GM21390 (cell line): ENCODE measurements at regions not wholly inside any gene's neighbourhood (a gene's known extent, or its start where the extent isn't known, plus 50 kb on each side); places are given as distances from the start of the nearest gene placed in this dataset.
A peak's percentile ranks its signal among the peaks of the same experiment; 100 is the strongest.
"Not testable (repeated sequence)": the region's sequence is repeated elsewhere in the genome, so short reads cannot be mapped to it uniquely, and the experiment has no call there.

Experiments used
- ATAC-seq: cut with Tn5 transposase; IDR thresholded peaks from one replicate; pipeline ENCODE4 v1.9.1; 2021; ENCODE audit not compliant: unreplicated experiment

- no peak for ATAC-seq
These were observed 505.9 kb upstream of the CCNG1 start for GRCh38 chr5:162931501-162931900.

GRCh38 chr5:162939991-162940390, 497.4 kb upstream of the CCNG1 start:
- ATAC-seq: no peak

GRCh38 chr5:162948677-162949076, 488.7 kb upstream of the CCNG1 start:
- no peak for ATAC-seq

GRCh38 chr5:162956570-162956969, 480.8 kb upstream of the CCNG1 start:
- no peak for ATAC-seq

GRCh38 chr5:162964144-162964543, 473.3 kb upstream of the CCNG1 start:
- ATAC-seq: not testable (repeated sequence)

- no peak for ATAC-seq
These were observed 447.3 kb upstream of the CCNG1 start for GRCh38 chr5:162990063-162990462.

- peak; percentile 78 for ATAC-seq
These were observed 446.4 kb upstream of the CCNG1 start for GRCh38 chr5:162990856-162991497.

GRCh38 chr5:162995568-162995967, 441.8 kb upstream of the CCNG1 start:
- no peak for ATAC-seq

- no peak for ATAC-seq
These were observed 441.3 kb upstream of the CCNG1 start for GRCh38 chr5:162996053-162996452.

GRCh38 chr5:163005949-163006348, 431.4 kb upstream of the CCNG1 start:
- ATAC-seq: no peak

GRCh38 chr5:163022582-163023128, 414.7 kb upstream of the CCNG1 start:
- ATAC-seq: no peak

- no peak for ATAC-seq
These were observed 413.5 kb upstream of the CCNG1 start for GRCh38 chr5:163023846-163024245.

- no peak for ATAC-seq
These were observed 412.5 kb upstream of the CCNG1 start for GRCh38 chr5:163024936-163025335.

- no peak for ATAC-seq
These were observed 403.7 kb upstream of the CCNG1 start for GRCh38 chr5:163033656-163034055.

GRCh38 chr5:163041254-163041653, 396.1 kb upstream of the CCNG1 start:
- no peak for ATAC-seq

GRCh38 chr5:163079618-163080017, 357.8 kb upstream of the CCNG1 start:
- ATAC-seq: peak; percentile 60

GRCh38 chr5:163089230-163089629, 348.2 kb upstream of the CCNG1 start:
- ATAC-seq: no peak

GRCh38 chr5:163089926-163090325, 347.5 kb upstream of the CCNG1 start:
- ATAC-seq: no peak

- ATAC-seq: peak; percentile 95
These were observed 342.8 kb upstream of the CCNG1 start for GRCh38 chr5:163094492-163095180.

GRCh38 chr5:163104464-163104863, 332.9 kb upstream of the CCNG1 start:
- no peak for ATAC-seq

GRCh38 chr5:163105456-163105855, 331.9 kb upstream of the CCNG1 start:
- ATAC-seq: no peak

- ATAC-seq: peak; percentile 68
These were observed 331.3 kb upstream of the CCNG1 start for GRCh38 chr5:163106098-163106497.
